ENCODE measurements at regions not wholly inside any gene's neighbourhood (a gene's known extent, or its start where the extent isn't known, plus 50 kb on each side); places are given as distances from the start of the nearest gene placed in this dataset.
A peak's percentile ranks its signal among the peaks of the same experiment; 100 is the strongest.

DNA sequence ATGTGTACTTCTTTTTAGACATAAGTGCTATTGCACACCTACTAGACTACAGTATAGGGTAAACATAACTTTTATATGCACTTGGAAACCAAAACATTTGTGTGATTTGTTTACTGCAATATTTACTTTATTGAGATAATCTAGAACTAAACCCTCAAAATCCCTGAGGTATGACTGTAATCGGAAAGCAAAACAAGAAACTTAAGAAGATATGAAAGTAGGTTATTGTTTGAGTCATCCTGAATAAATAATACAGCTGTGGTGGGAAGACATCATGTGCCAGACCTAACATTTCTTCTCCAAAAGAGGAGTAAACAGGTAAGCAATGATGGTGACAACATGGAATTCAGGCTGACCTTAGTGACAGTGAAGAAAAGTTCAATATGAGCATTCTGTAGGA lies 765.5 kb downstream of the OTOL1 start:
- Histone ChIP-seq H3K4me2 (no peak overlapping the region), H3K4me1 (no peaks in the 10 kb centered on the region), H3K4me3 (no peak overlapping the region), H3K27ac (no peak overlapping the region), H3K9me3 (no peaks in the 10 kb centered on the region)
- CTCF ChIA-PET = interaction anchor here (1.1 kb wide), 1 partner anchor 37 kb away, joined by 3 read pairs; no protein-coding TSS in a partner anchor
- POLR2A ChIA-PET = no interaction called here
- 15% methylated on average over 1 of the region's 1 CpG for WGBS (ENCODE audit: missing lambda C conversion rate)
- peak in 1 of 2 experiments; percentile 4 for DNase-seq (ENCODE audit: low read depth in 1 of 2, low spot score in 1 of 2)
- ATAC-seq = no peak
- peak; percentile 72 for FAIRE-seq
- TF ChIP-seq JUN (IDR thresholded peaks at IDR 0.05) = no peak
- TF ChIP-seq, protein P1, sequence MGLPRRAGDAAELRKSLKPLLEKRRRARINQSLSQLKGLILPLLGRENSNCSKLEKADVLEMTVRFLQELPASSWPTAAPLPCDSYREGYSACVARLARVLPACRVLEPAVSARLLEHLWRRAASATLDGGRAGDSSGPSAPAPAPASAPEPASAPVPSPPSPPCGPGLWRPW (IDR thresholded peaks at IDR 0.05) = no peak
- TF ChIP-seq, protein P2, sequence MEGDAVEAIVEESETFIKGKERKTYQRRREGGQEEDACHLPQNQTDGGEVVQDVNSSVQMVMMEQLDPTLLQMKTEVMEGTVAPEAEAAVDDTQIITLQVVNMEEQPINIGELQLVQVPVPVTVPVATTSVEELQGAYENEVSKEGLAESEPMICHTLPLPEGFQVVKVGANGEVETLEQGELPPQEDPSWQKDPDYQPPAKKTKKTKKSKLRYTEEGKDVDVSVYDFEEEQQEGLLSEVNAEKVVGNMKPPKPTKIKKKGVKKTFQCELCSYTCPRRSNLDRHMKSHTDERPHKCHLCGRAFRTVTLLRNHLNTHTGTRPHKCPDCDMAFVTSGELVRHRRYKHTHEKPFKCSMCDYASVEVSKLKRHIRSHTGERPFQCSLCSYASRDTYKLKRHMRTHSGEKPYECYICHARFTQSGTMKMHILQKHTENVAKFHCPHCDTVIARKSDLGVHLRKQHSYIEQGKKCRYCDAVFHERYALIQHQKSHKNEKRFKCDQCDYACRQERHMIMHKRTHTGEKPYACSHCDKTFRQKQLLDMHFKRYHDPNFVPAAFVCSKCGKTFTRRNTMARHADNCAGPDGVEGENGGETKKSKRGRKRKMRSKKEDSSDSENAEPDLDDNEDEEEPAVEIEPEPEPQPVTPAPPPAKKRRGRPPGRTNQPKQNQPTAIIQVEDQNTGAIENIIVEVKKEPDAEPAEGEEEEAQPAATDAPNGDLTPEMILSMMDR (IDR thresholded peaks at IDR 0.05) = no peak
- TF ChIP-seq, protein P3, sequence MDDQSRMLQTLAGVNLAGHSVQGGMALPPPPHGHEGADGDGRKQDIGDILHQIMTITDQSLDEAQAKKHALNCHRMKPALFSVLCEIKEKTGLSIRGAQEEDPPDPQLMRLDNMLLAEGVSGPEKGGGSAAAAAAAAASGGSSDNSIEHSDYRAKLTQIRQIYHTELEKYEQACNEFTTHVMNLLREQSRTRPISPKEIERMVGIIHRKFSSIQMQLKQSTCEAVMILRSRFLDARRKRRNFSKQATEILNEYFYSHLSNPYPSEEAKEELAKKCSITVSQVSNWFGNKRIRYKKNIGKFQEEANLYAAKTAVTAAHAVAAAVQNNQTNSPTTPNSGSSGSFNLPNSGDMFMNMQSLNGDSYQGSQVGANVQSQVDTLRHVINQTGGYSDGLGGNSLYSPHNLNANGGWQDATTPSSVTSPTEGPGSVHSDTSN (IDR thresholded peaks at IDR 0.05) = no peak
- no peak for TF ChIP-seq KDM1A (IDR thresholded peaks at IDR 0.05; ENCODE audit: low read depth)
- no peak for TF ChIP-seq CHD2 (IDR thresholded peaks at IDR 0.05; ENCODE audit: low read length, partially characterized antibody)
- TF ChIP-seq NPAS2 (CRISPR knock-in tag; IDR thresholded peaks at IDR 0.05; ENCODE audit: borderline replicate concordance) = no peak
- no peak for TF ChIP-seq POLR2A (IDR thresholded peaks at IDR 0.05; ENCODE audit: low read length)
- no peak for TF ChIP-seq RARB (CRISPR knock-in tag; IDR thresholded peaks at IDR 0.05)
- TF ChIP-seq PHF8 (IDR thresholded peaks at IDR 0.05; ENCODE audit: borderline replicate concordance, low read depth) = no peak
- TF ChIP-seq MYC (IDR thresholded peaks at IDR 0.05; ENCODE audit: borderline replicate concordance, low read length) = no peak
- TF ChIP-seq CBX2 (IDR thresholded peaks at IDR 0.05; ENCODE audit: borderline replicate concordance, low read depth) = no peak

- no peak overlapping the region for H3K27ac ChIP-seq
- no peak overlapping the region for H3K4me3 ChIP-seq
- H3K4me2 ChIP-seq = no peak overlapping the region
- FAIRE-seq (no peak), DNase-seq (ENCODE audit: low read depth in 1 of 2, low spot score in 1 of 2) (no peak), ATAC-seq (no peak)
- no peak for TF ChIP-seq GATA3 (IDR thresholded peaks at IDR 0.05; ENCODE audit: borderline replicate concordance)
- TF ChIP-seq RNF2 (IDR thresholded peaks at IDR 0.05; ENCODE audit: borderline replicate concordance, low read depth) = no peak
- no peak for TF ChIP-seq ZC3H11A (IDR thresholded peaks at IDR 0.05)
- no peak for TF ChIP-seq TFCP2L1 (CRISPR knock-in tag; IDR thresholded peaks at IDR 0.05)
- TF ChIP-seq TP53 (CRISPR knock-in tag; IDR thresholded peaks at IDR 0.05) = no peak
- TF ChIP-seq, protein P2 (IDR thresholded peaks at IDR 0.05) = no peak
- no peak for TF ChIP-seq ELK1 (IDR thresholded peaks at IDR 0.05; ENCODE audit: low read depth, low read length)
- no peak for TF ChIP-seq MAZ (IDR thresholded peaks at IDR 0.05; ENCODE audit: borderline replicate concordance, low read depth, low read length)
- TF ChIP-seq EHMT2 (IDR thresholded peaks at IDR 0.05; ENCODE audit: low read depth) = no peak
- TF ChIP-seq KDM1A (IDR thresholded peaks at IDR 0.05; ENCODE audit: low read depth) = no peak
- TF ChIP-seq JUNB (IDR thresholded peaks at IDR 0.05) = no peak
- TF ChIP-seq CHD2 (IDR thresholded peaks at IDR 0.05; ENCODE audit: low read length, partially characterized antibody) = no peak
- H3K4me1 ChIP-seq = no peaks in the 10 kb centered on the region
- CTCF ChIA-PET = interaction anchor here (0.7 kb wide), 1 partner anchor 12 kb away, joined by 3 read pairs; no protein-coding TSS in a partner anchor
- H3K9me3 ChIP-seq = no peaks in the 10 kb centered on the region
- 52% methylated on average over 2 of the region's 2 CpGs for WGBS (ENCODE audit: missing lambda C conversion rate)
- POLR2A ChIA-PET = no interaction called here
These were observed 767.0 kb downstream of the OTOL1 start for GRCh38 chr3:162263596-162263995.

Measured in A549 (cell line).